ENCODE measurements at regions not wholly inside any gene's neighbourhood (a gene's known extent, or its start where the extent isn't known, plus 50 kb on each side); places are given as distances from the start of the nearest gene placed in this dataset.
A peak's percentile ranks its signal among the peaks of the same experiment; 100 is the strongest.

DNA sequence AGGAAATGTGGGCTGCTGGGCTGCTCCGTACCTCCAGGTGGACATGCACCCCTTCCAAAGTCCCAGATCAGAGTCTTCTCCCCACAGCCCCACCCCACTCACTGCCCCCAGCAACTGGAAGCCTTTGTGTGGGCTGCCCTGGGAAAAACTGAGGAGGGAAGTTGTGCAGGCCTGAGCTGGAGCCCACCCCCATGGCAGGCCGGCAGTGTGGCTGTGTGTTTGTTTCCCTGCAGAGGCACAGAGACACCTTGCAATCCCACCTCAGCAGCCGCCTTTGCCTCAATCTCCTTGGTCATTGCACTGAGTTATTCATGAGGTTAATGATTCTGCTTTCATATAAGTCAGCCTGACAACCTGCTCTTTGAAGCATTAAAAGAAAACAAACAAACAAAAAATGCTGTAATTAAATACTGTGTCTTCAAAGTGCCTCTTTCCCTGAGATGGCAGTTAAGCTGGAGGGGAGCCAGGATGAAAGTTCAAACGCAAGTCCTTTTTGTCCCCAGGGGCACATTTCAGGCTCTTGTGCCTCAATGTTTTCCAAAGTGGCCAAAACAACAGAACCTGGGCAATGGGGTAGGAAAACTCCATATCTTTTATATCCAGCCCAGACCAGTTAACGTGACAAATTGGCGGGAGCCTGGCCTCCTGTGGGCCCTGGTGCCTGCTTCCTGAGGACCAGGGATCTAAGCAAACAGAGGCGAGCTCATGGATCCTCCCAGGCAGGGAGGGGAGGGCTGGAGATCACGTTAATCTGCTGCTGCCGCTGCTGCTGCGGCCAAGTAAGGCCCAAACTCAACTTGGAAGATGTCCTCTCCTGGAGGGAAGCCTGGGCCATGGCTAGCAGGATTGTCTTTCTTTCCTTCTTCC, 51.9 kb upstream of the TSPAN11 start:
- H3K36me3 Mint-ChIP-seq, result no peaks in the 10 kb centered on the region
- DNase-seq, result no peak
- H3K9me3 Mint-ChIP-seq, result no peaks in the 10 kb centered on the region
- peaks cover 20% of the 10 kb centered on the region for H3K27me3 Mint-ChIP-seq
- H3K4me3 Mint-ChIP-seq, result no peak overlapping the region
- H3K27ac Mint-ChIP-seq, result no peak overlapping the region
- peaks cover 3% of the 10 kb centered on the region for H3K4me1 Mint-ChIP-seq

DNA sequence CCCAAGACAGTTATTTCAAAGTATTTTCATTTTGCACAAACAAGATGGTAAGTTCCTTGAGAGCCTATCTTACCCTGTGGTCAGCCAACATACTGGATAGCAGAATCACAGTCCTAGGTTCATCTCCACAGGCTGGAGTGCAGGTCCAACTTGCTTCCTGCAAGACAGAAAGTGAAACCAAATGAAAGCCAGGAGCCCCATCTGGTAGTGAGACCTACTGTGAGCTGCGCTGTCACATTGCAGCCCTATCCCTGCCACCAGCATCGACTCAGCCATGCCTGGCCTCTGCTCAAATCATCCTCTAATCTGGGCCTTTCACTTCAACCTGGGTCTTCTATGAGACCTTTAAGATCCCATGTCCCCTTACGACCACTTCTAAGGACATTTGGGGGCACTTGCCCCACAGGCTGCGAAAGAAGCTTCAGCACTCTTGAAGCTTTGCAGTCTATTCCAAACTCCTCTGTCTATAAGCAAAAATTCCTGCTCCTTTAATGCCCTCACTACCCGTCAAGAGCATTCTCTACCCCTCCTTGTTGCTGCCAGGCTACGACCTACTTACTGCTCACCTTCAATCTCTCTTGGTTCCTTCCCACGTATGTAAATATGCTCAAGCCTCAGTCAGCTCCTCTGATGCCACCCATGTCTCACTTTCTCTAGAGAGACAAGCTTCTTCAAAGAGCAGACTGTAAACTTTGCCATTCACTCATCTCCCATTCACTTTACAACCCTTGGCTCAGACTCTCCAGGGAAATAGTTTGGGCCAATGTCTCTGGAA, 55.9 kb upstream of the TSPAN11 start:
- no peak for DNase-seq
- Mint-ChIP-seq H3K27me3 (peaks cover 7% of the 10 kb centered on the region), H3K36me3 (no peaks in the 10 kb centered on the region), H3K9me3 (peaks cover 4% of the 10 kb centered on the region), H3K27ac (no peak overlapping the region), H3K4me3 (no peak overlapping the region), H3K4me1 (peaks cover 4% of the 10 kb centered on the region)

DNA sequence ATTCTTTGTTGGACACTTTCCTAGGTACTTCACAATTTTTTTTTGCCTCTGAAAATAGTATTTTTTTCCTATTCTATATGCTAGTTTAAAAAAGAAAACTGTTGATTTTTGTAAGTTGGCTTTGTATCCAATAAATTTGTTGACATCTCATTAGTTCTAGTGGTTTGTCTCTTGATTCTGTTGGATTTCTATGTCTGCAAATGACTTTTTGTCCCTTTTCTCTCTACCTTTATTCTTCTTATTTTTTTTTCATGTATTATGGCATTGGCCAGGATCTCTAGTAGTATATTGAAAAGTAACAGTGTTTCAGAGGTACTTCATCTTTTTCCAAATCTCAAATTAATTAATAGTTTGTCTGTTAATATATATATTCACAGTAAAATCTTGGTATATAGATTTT, 59.1 kb upstream of the TSPAN11 start:
- Mint-ChIP-seq H3K27me3 (peaks cover 15% of the 10 kb centered on the region), H3K27ac (no peak overlapping the region), H3K4me3 (no peak overlapping the region), H3K9me3 (peaks cover 4% of the 10 kb centered on the region), H3K36me3 (no peaks in the 10 kb centered on the region), H3K4me1 (peaks cover 4% of the 10 kb centered on the region)
- no peak for DNase-seq

DNA sequence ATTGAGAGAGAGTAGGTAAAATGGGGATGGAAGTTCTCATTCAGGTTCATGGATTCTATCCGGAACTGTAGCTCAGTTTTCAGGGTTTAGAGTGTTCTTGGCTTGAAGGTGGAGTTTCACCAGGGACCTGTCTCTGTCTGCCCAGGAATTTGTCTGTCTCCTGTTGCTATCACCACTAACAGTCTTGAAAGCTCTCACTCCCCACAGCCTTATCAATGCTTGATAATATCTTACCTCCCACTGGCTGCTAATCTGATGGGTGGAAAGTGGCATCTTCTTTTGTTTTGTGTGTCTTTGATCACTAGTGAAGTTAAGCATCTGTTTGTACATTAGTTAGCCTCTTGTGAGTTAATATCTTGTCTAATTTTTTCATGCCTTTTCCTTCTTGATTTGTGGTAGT, 60.3 kb upstream of the TSPAN11 start:
- H3K4me1 Mint-ChIP-seq, result peaks cover 4% of the 10 kb centered on the region
- H3K27ac Mint-ChIP-seq, result no peak overlapping the region
- H3K9me3 Mint-ChIP-seq, result peaks cover 4% of the 10 kb centered on the region
- H3K27me3 Mint-ChIP-seq, result peaks cover 15% of the 10 kb centered on the region
- no peak for DNase-seq
- H3K36me3 Mint-ChIP-seq, result no peaks in the 10 kb centered on the region
- no peak overlapping the region for H3K4me3 Mint-ChIP-seq

DNA sequence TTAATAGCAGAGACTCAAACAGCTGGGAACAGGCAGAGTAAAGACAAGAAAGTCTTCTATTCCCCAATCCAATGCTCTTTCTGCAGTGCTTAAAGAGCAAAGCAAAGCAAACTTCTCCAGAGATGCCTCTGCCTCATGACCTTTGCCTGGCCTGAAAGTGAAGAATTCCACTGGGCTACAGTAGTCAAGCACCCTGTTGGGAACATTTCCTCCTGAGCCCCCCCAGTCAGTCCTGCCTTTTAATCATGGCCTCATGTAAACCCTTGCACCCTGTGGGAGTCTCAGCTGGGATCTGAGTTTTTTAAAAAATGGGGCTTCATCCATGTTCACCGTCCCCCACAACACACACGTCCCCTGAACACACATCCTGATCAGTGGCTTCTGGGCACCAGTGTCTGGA, 62.7 kb upstream of the TSPAN11 start:
- DNase-seq, result no peak
- peaks cover 4% of the 10 kb centered on the region for H3K9me3 Mint-ChIP-seq
- H3K4me1 Mint-ChIP-seq, result no peaks in the 10 kb centered on the region
- peaks cover 15% of the 10 kb centered on the region for H3K27me3 Mint-ChIP-seq
- H3K36me3 Mint-ChIP-seq, result no peaks in the 10 kb centered on the region
- H3K4me3 Mint-ChIP-seq, result no peak overlapping the region
- H3K27ac Mint-ChIP-seq, result no peak overlapping the region

DNA sequence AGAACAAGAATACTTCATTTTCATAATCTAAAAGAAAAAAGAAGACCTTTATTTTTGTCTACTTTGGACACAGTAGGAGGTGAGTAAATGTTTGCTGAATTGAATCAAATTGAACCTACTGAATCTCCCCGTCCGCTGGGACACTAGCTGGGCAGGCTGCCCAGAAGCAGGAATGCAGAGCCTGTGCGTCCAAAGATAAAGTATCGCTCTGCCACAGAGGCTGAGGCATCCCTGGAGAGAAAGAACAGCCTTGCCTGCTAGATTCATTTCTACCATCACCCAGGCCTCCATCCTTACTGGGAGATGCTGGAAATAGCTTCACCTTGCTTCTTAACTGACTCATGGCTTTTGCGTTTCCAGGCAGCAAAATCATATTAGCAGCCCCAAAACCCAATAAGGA, 64.1 kb upstream of the TSPAN11 start:
- Mint-ChIP-seq H3K4me1 (no peaks in the 10 kb centered on the region), H3K27me3 (peaks cover 15% of the 10 kb centered on the region), H3K9me3 (peaks cover 4% of the 10 kb centered on the region), H3K36me3 (no peaks in the 10 kb centered on the region), H3K27ac (no peak overlapping the region), H3K4me3 (no peak overlapping the region)
- DNase-seq, result no peak

DNA sequence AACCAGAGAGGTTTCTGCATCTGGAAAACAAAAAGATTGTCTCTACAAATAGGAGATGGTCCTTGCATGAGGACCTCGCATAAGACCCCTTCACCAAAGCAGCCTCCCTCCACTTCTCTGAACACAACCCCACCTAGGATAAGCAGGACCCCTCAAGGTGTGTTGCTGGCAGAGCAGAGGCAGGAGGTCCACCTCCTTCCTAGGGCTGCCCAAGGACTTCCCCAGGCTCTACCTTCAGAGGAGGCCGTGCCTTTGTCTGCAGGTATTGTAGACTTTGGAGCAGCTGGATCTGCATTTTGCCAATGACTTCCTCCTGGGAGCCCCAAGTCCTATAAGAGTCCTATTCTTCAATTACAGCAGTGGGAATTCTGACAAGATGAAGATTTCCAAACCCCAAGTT, 67.3 kb upstream of the TSPAN11 start:
- H3K4me3 Mint-ChIP-seq, result no peak overlapping the region
- DNase-seq, result no peak
- H3K27ac Mint-ChIP-seq, result no peak overlapping the region
- H3K4me1 Mint-ChIP-seq, result no peaks in the 10 kb centered on the region
- no peaks in the 10 kb centered on the region for H3K9me3 Mint-ChIP-seq
- H3K27me3 Mint-ChIP-seq, result peaks cover 4% of the 10 kb centered on the region
- no peaks in the 10 kb centered on the region for H3K36me3 Mint-ChIP-seq

DNA sequence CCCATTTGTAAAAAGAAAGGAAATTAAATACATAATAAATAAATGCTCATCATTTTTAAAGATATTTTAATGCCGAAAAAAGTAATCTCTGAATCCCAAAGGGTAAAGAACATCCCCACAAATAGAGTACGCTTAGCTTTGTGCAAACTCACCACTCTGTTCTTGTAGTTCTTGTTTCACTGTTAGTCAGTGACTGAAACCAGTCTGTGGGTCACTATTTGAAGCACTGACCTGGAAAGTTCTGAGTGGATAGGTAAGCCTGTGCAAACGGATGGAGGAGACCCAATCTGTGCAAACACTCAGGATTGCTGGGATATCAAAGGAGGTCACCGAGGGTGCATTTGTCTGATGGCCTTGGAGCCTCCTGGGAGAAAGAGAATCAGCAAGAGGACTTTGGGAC, 68.1 kb upstream of the TSPAN11 start:
- Mint-ChIP-seq H3K27me3 (peaks cover 4% of the 10 kb centered on the region), H3K36me3 (no peaks in the 10 kb centered on the region), H3K9me3 (no peaks in the 10 kb centered on the region), H3K4me3 (no peak overlapping the region), H3K27ac (no peak overlapping the region), H3K4me1 (no peaks in the 10 kb centered on the region)
- DNase-seq, result no peak

DNA sequence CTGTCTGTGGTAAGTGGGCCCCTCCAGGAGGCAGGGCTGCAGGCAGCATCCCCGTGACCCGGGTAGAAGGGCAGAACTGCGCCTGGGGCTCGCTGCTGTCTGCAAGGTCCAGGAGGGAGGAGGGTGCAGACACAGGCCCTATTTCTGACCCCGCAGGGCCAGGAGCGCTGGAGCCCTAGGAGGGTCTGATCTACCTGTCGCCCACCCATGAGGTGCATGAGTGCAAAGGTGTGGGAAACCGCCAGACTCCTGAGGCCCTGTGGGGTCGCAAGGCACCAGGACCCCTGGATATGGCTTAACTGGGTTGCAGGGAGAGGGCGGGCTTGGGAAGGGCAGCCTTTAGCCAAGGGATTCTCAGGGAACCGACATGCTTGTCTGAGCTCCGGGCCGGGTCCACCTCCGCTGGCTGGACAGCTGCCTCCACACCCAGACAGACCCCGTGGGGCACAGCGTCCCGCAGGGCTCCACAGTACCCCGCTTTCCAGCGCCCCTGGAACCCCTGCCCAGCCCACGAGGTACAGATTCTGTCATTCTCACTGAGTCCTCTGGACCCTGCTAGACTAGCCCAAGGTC, 72.9 kb upstream of the TSPAN11 start:
- H3K9me3 Mint-ChIP-seq, result no peaks in the 10 kb centered on the region
- DNase-seq, result no peak

DNA sequence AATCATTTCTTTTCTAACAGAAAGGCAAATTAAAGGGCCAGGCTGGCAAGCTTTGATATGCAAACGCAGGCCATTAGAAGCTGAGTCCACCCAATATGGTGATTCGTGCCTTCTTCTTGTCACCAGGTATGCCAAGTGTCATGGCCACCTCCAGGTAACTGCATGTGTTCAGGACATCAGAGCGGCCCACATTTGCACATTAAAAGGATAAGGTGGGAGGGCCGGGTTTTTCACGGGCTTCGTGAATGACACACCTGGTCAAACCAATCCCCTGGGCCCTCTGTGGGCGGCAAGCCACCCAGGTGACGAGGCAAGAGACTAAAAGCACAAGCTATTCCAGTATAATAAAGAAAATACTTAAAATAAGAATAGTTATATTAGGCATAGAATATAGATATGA, 75.9 kb upstream of the TSPAN11 start:
- Mint-ChIP-seq H3K27ac (no peak overlapping the region), H3K27me3 (peaks cover 5% of the 10 kb centered on the region), H3K4me3 (peak overlapping the region; percentile 2), H3K36me3 (no peaks in the 10 kb centered on the region), H3K9me3 (no peaks in the 10 kb centered on the region), H3K4me1 (peaks cover 10% of the 10 kb centered on the region)
- DNase-seq, result no peak

More for the DNA sequence above, 72.9 kb upstream of the TSPAN11 start:
- Mint-ChIP-seq H3K36me3 (no peaks in the 10 kb centered on the region), H3K4me1 (peaks cover 10% of the 10 kb centered on the region), H3K27me3 (no peaks in the 10 kb centered on the region), H3K27ac (no peak overlapping the region), H3K4me3 (no peak overlapping the region)

DNA sequence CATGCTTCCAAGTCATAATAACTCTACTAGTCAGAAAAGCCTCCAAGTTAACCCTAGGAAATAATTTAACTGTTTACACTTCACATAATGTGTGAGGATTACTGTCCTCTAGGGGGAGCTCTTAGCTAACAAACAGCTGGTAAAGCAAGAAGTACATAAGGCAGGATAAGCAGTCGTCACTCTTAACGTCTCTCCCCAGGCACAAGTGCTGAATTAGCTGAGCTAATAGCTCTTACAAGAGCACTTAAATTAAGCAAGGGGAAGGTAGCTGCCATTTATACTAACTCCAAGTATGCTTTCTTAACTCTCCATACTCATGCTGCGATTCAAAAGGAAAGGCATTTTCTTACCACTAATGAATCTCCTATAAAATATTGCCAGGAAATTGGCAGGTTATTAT, 79.3 kb upstream of the TSPAN11 start:
- Mint-ChIP-seq H3K4me3 (no peak overlapping the region), H3K36me3 (no peaks in the 10 kb centered on the region), H3K27ac (no peak overlapping the region), H3K9me3 (no peaks in the 10 kb centered on the region), H3K4me1 (peaks cover 13% of the 10 kb centered on the region), H3K27me3 (peaks cover 7% of the 10 kb centered on the region)
- DNase-seq, result no peak

DNA sequence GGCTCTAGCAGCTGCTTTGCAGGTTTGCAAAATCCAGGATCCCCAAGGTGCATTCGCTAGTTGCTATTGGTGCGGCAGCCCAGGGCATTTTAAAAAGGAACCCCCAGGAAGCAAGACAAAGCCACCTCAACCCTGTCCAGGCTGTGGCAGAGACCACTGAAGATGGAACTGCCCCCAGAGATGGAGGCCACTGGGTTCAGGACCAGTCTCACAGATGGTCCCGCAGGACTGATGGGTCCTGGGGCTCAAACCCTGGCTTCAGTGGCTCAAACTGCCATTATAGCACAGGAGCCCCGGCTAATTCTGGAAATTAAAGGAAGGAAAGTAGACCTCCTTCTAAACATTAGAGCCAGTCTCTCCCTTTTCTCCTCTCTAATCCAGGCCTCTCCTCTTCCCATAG, 79.8 kb upstream of the TSPAN11 start:
- H3K27me3 Mint-ChIP-seq, result peaks cover 7% of the 10 kb centered on the region
- DNase-seq, result no peak
- no peak overlapping the region for H3K27ac Mint-ChIP-seq
- no peak overlapping the region for H3K4me3 Mint-ChIP-seq
- H3K36me3 Mint-ChIP-seq, result no peaks in the 10 kb centered on the region
- H3K4me1 Mint-ChIP-seq, result peaks cover 11% of the 10 kb centered on the region
- H3K9me3 Mint-ChIP-seq, result no peaks in the 10 kb centered on the region

DNA sequence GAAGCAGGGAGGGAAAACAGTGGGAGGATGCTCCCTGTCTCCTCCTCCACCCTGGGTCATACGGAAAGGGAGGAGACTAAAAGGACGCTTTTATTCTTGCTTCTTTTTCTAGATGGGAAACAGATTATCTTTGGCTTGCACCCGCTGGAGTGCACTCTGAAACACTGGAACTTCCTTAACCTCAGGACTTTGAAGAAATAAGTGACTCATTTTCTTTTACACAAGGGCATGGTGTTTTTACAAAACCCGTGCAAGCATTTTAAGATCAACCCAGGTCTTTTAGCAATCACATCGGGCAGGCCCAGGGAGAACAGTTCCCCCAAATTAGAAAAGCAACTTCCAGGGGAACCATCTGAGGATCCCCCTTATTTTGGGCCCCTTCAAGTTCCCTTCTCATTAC, 80.9 kb upstream of the TSPAN11 start:
- Mint-ChIP-seq H3K36me3 (no peaks in the 10 kb centered on the region), H3K9me3 (no peaks in the 10 kb centered on the region)

DNA sequence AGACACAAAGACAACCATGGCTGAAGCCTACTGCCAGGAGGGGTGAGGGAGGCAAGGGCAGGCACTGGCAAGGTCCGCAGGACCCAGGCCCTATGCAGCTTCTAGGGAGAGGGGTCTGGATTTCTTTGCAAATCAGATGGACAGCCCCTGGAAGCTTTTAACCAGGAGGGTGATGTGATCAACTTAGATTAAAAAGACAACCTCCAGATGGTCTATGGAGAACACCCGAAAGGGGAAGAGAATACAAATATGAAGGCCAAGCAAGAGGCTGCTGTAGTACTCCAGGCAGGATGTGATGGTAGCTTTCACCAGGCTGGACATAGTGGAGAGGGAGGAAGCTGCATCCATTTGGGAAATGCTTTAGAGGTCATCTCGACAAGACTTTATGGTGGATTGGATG, 83.3 kb upstream of the TSPAN11 start:
- peaks cover 7% of the 10 kb centered on the region for H3K27me3 Mint-ChIP-seq
- peaks cover 3% of the 10 kb centered on the region for H3K4me1 Mint-ChIP-seq
- H3K9me3 Mint-ChIP-seq, result no peaks in the 10 kb centered on the region
- H3K36me3 Mint-ChIP-seq, result no peaks in the 10 kb centered on the region
- H3K4me3 Mint-ChIP-seq, result no peak overlapping the region
- DNase-seq, result no peak
- no peak overlapping the region for H3K27ac Mint-ChIP-seq

More for the DNA sequence above, 80.9 kb upstream of the TSPAN11 start:
- DNase-seq, result no peak
- peaks cover 6% of the 10 kb centered on the region for H3K4me1 Mint-ChIP-seq
- peaks cover 7% of the 10 kb centered on the region for H3K27me3 Mint-ChIP-seq
- H3K27ac Mint-ChIP-seq, result no peak overlapping the region
- H3K4me3 Mint-ChIP-seq, result no peak overlapping the region

DNA sequence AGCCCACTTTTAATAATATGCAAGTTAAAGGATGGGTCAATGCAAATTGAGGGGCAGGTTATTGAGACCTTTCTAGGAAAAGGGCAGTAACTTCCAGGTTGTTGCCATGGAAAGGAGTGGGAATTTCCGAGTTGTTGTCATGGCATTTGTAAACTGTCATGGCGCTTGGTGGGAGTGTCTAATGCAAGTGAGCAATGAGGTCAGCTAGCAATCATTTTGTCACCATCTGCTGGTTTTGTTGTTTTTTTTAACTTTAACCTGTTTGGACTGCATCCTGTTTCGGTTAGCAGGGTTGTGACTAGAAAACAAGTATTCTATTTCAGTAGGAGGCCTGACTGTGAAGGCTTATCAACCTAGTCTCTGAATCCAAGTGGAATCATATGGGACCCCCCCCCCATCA, 85.8 kb upstream of the TSPAN11 start:
- no peaks in the 10 kb centered on the region for H3K36me3 Mint-ChIP-seq
- H3K4me3 Mint-ChIP-seq, result no peak overlapping the region
- H3K9me3 Mint-ChIP-seq, result no peaks in the 10 kb centered on the region
- no peak for DNase-seq
- H3K4me1 Mint-ChIP-seq, result peaks cover 3% of the 10 kb centered on the region
- H3K27me3 Mint-ChIP-seq, result peaks cover 8% of the 10 kb centered on the region
- H3K27ac Mint-ChIP-seq, result no peak overlapping the region
